NAMALWA (cell line): ENCODE measurements at regions not wholly inside any gene's neighbourhood (a gene's known extent, or its start where the extent isn't known, plus 50 kb on each side); places are given as distances from the start of the nearest gene placed in this dataset.
"Not testable (repeated sequence)": the region's sequence is repeated elsewhere in the genome, so short reads cannot be mapped to it uniquely, and the experiment has no call there.

ENCODE experiments used
- DNase-seq: peaks from one replicate; pipeline ENCODE4 v3.0.0-alpha.2; 2015; ENCODE audit warnings: low spot score

- no peak for DNase-seq
Measured at GRCh38 chr5:126235628-126236027, 187.6 kb upstream of the GRAMD2B start.

GRCh38 chr5:126236994-126237393 lies 186.2 kb upstream of the GRAMD2B start:
- no peak for DNase-seq

DNA sequence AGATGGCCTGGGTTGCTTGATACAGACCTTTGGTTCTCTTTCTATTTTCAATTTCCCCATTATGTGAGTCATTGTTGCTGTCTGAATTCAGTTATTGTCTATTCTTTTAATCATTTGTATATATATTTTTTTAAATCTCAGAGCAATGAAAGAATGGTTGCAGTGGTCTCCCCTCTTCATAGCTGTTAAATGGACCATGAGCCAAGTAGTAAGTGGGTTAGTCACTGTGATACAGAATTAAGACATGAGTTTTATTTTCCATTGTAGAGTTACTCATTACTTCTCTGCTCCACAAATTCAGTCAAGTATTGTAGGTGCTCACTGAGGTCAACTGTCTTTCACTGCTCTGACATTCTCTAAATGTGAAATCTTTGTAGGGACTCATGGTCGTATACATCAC lies 174.6 kb upstream of the GRAMD2B start:
- no peak for DNase-seq

DNA sequence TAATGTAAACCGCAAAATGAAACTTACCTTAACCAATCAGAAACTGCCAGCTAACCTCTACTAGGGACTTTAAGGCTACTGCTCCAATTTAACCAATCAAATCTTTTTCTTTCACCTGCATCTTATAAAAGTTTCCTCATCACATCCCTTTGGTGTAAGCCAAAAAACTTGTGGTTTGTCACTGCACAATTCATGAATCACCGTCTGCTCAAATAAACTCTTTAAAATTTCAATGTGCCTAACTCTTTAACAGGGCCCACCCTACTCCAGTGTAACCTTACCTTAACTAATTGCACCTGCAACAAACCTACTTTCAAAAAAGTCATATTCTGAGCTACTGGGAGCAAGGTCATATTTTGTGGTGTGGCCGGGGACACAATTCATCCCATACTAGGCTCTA lies 172.2 kb upstream of the GRAMD2B start:
- no peak for DNase-seq

- DNase-seq, result no peak
Measured at GRCh38 chr5:126253406-126253805, 169.8 kb upstream of the GRAMD2B start.

DNA sequence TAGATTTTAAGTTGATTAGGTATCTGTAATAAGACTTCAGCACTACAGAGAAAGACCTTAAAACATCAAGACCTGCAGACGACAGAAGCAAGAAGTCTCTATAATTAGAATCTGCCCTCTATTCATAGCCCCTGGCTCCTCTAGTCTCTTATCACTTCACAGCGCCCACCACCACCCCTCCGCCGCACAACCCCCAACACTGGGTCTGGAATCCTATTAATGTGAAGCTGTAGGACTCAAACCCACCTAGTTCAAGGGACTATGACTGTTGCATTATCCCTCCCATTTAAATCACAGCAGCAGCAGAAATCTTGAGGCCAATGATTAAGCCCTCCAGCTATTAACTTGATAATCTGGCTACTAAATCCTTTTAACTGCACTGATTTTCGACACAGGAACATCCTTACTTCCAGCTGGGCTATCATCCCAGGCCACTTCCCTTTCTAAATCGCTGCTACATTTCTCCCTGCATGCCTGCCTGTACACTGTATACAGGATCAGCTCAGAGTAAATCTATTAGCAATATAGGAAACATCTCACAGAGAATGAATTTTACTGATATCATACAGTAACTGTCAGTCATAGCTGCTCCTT lies 159.5 kb upstream of the GRAMD2B start:
- no peak for DNase-seq

DNA sequence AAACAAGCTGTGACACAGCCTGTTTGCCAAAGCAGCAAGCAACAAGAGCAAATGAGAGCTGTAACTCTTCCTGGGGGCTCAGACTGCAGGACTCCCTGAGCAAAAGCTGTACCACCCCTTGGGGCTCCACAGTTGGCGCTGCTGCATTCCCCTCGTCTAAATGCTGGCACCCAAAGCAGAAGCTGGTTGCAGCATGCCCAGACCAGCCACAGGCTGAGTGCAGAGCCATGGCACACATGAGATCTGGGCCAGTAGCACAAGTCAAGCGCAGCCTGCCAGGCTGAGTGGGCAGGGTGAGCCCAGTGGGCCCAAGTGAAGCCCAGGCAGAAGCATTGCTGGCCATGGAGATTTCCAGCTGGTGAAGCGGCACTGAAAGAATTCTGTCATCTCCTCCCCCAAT lies 157.3 kb upstream of the GRAMD2B start:
- DNase-seq, result no peak

DNA sequence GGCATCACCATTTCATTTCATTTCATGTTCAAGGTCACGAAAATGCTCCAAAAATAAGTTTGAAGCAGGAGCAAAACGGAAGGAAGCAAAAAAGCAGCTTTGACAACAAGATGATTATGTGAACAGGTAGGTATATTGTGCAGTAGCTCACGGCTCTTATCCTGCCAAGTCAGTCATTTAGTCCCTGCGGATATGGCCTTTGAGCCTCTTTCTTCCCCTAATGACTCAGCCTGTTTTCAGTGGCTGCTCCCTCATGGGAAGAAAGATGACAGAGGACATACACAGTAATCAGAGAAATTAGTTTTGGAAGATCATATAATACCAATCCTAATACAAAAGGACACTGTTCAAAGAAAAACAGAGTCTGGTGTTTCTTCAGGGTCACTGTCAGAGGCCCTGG lies 155.8 kb upstream of the GRAMD2B start:
- no peak for DNase-seq

GRCh38 chr5:126268697-126269315 lies 154.4 kb upstream of the GRAMD2B start:
- no peak for DNase-seq

DNA sequence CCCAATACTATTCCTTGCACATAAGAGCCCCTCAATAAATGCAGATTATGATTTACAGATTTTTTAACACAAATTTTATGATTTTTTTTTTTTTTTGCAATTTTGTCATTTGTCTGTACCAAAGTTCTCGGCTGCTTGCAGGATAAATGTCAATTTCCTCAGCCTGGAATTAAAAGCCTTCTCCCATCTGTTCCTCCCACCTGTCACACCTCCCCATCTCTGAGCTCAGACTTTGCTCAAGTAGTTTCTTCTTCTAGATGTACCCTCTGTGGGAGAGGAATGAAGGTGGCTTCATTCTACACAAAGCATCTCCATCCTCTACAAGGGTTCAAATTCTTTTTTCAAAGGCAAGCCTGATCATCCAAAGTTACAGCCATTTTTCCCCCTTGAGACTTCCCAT lies 153.7 kb upstream of the GRAMD2B start:
- DNase-seq, result no peak

- no peak for DNase-seq
Measured at GRCh38 chr5:126271141-126271540, 152.1 kb upstream of the GRAMD2B start.

DNA sequence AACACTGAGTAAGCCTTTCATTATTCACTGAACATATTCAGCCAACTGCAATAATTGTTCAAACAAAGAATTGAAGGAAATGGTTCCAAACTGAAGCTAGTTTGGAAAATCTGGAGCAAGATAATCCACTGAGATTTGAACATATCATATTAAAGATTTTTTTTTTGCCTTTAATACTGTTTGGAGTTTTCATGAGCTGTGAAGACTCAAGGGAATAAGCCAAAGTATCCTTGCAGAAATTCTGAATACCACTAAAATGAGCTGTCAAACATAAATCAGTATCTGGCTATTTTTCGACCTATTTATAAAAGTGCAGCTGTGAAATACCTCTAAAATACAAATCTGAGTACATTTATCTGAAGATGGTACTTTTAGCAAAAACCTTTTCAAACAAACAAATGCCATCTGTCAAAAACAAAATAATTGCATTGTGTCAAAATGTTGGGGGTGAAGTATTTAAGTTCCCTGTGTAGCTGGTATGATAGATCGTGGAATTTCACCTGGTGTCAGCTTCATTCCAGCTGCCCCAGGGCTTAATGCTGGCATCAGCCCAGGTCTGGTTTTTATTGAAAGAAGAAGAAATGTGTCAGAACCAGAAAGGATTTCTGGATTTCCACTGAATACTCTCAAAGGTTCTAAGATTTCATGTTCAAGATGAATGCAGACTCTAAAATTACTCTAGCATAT lies 149.0 kb upstream of the GRAMD2B start:
- DNase-seq, result no peak

DNA sequence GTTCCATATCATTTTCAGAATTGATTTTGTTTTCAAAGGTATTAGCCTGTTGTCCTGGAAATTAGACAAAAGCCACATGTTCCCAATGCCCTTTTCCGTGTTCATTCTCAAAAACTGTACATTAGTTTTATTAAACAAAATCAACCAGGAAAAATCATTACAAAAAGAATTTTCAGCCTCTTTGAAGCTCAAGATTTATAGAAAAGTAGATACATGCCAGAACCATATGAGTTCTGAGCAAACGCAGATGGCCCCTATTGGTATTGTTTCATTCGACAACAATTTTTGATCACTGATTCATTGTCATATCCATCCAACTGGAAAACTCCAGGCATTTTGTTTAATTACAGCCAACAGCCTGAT lies 148.5 kb upstream of the GRAMD2B start:
- no peak for DNase-seq

DNA sequence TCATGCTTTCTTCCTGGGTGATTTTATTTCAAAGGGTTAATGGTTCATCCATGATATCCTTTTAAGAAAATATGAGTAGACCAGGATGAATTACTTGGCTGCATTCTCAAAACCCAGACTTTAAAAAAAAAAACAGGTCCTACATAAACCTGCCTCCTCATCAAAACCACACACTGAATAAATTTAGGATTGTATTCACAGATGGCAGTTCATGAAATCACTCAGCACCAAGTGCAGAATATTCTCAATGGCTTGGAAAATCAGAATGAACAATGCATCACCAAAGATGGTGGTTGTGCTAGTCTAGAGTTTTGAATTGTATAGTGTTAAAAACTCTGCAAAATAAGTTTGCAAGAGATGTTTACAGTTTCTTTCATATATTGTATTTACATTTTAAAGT lies 145.4 kb upstream of the GRAMD2B start:
- no peak for DNase-seq

DNA sequence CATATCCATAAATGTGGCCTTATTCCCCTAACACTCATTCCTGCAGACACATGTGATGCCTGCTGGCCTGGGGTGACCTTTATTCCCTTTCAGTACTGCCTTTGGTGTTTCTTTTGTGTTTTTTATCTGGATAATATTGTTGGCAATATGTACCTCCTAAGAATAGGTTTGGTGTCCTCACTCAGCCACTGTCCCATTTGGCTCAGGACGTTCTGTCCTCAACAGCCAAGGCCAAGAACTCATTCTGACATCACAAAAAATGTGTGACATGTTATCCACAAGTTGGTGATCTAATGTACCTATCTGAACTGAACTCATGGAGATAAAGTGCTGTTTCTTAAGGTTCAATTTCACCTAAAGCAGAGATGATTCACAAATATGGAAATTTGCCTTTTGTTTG lies 142.9 kb upstream of the GRAMD2B start:
- no peak for DNase-seq

DNA sequence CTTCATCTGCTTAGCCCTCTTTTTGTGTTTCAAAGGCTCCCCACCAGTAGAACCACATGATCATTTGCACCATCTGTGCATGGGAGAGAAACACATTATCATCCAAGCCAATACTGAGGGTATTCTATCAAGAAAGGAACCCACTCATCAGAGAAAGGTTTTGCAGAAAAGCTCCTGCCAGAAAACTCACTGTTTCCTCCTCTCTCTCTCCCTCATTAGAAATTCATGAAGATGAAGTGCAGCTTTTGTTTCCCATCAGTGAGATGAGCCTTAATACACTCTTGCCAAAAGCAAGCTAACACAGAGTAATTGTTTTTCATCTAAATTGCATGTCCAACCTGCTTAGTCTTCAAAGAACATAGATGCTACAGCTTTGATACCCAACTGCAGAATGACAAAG lies 142.4 kb upstream of the GRAMD2B start:
- no peak for DNase-seq

- DNase-seq, result no peak
Measured at GRCh38 chr5:126284977-126285696, 138.1 kb upstream of the GRAMD2B start.

GRCh38 chr5:126296121-126296520 lies 127.1 kb upstream of the GRAMD2B start:
- not testable (repeated sequence) for DNase-seq

- DNase-seq, result no peak
Measured at GRCh38 chr5:126300293-126300692, 122.9 kb upstream of the GRAMD2B start.

GRCh38 chr5:126301056-126301455 lies 122.2 kb upstream of the GRAMD2B start:
- no peak for DNase-seq

DNA sequence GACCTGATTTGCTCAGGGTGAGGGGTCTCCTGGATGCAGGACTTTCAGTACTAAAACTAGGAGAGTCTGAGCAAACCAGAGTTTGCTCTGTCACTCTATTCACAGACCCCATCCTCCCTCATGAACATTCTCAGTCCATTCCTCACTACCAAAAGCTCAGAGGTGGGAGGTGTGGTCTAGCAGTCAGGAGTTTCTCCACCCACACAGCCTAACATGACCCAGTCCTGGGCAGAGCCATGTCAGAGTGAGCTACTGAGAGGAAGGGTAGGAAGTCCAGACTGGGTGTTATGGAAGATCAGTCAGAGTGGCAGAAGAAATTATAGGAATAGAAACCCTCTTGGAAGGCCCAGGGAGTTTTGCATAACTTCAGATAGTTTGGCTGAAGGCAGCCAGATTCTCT lies 113.3 kb upstream of the GRAMD2B start:
- no peak for DNase-seq

GRCh38 chr5:126311766-126312165 lies 111.4 kb upstream of the GRAMD2B start:
- no peak for DNase-seq

GRCh38 chr5:126315341-126315740 lies 107.9 kb upstream of the GRAMD2B start:
- DNase-seq, result no peak
